NB4 (cell line): ENCODE measurements at regions not wholly inside any gene's neighbourhood (a gene's known extent, or its start where the extent isn't known, plus 50 kb on each side); places are given as distances from the start of the nearest gene placed in this dataset.

ENCODE experiments used
- POLR2A ChIP-seq: IDR thresholded peaks from 2 replicates; pipeline ENCODE4 v1.6.1; 2011; ENCODE audit warnings: mild to moderate bottlenecking; ENCODE audit not compliant: insufficient read length; ENCODE audit errors: extremely low read depth
- TF ChIP-seq, protein P1 (sequence below): IDR thresholded peaks from one replicate; pipeline ENCODE4 v1.5.1; 2012; ENCODE audit warnings: low read depth, low read length

GRCh38 chr5:87188391-87188790, 79.3 kb upstream of the RASA1 start:
- TF ChIP-seq, protein P1, sequence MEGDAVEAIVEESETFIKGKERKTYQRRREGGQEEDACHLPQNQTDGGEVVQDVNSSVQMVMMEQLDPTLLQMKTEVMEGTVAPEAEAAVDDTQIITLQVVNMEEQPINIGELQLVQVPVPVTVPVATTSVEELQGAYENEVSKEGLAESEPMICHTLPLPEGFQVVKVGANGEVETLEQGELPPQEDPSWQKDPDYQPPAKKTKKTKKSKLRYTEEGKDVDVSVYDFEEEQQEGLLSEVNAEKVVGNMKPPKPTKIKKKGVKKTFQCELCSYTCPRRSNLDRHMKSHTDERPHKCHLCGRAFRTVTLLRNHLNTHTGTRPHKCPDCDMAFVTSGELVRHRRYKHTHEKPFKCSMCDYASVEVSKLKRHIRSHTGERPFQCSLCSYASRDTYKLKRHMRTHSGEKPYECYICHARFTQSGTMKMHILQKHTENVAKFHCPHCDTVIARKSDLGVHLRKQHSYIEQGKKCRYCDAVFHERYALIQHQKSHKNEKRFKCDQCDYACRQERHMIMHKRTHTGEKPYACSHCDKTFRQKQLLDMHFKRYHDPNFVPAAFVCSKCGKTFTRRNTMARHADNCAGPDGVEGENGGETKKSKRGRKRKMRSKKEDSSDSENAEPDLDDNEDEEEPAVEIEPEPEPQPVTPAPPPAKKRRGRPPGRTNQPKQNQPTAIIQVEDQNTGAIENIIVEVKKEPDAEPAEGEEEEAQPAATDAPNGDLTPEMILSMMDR: no peak
- no peak for TF ChIP-seq POLR2A
